GM10266 (cell line): ENCODE measurements at regions not wholly inside any gene's neighbourhood (a gene's known extent, or its start where the extent isn't known, plus 50 kb on each side); places are given as distances from the start of the nearest gene placed in this dataset.

Source experiments
- DNase-seq: peaks from one replicate; pipeline ENCODE4 v3.0.0; 2012; ENCODE audit errors: extremely low spot score
- CTCF ChIP-seq: IDR thresholded peaks from 2 replicates; pipeline ENCODE4 v1.5.1; 2012; ENCODE audit warnings: mild to moderate bottlenecking, low read depth; ENCODE audit not compliant: control insufficient read depth, insufficient read depth; ENCODE audit errors: missing control alignments

- TF ChIP-seq CTCF: no peak
- DNase-seq: no peak
Measured at GRCh38 chr3:109921509-109921908, 584.2 kb upstream of the DPPA4 start.

GRCh38 chr3:109922856-109923255 lies 585.5 kb upstream of the DPPA4 start:
- no peak for TF ChIP-seq CTCF
- DNase-seq: no peak

GRCh38 chr3:109923431-109923830 lies 586.1 kb upstream of the DPPA4 start:
- no peak for TF ChIP-seq CTCF
- no peak for DNase-seq

GRCh38 chr3:109924196-109924595 lies 586.9 kb upstream of the DPPA4 start:
- TF ChIP-seq CTCF: no peak
- DNase-seq: no peak

GRCh38 chr3:109926376-109926775 lies 589.0 kb upstream of the DPPA4 start:
- DNase-seq: no peak

GRCh38 chr3:109927161-109927560 lies 589.8 kb upstream of the DPPA4 start:
- TF ChIP-seq CTCF: no peak
- DNase-seq: no peak

More at GRCh38 chr3:109926376-109926775, 589.0 kb upstream of the DPPA4 start:
- TF ChIP-seq CTCF: no peak

GRCh38 chr3:109927726-109928125 lies 590.4 kb upstream of the DPPA4 start:
- no peak for TF ChIP-seq CTCF
- DNase-seq: no peak
